Adrenal gland (tissue), 5 donors: ENCODE measurements at regions not wholly inside any gene's neighbourhood (a gene's known extent, or its start where the extent isn't known, plus 50 kb on each side); places are given as distances from the start of the nearest gene placed in this dataset.

Experiments used
- POLR2A ChIP-seq, 2 donors: fragments of 450-650 bp; IDR thresholded peaks; one replicate each; pipeline ENCODE4 v1.6.1; 2017; ENCODE audit warnings: antibody characterized with exemption in 2 of 2, mild to moderate bottlenecking in 2 of 2, moderate library complexity in 1 of 2
- TF ChIP-seq, protein P1 (sequence below), 6 experiments: fragments of 450-650 bp in 4 of 6; fragments of 200-600 bp in 2 of 6; sonication (generic) in 1 of 6; IDR thresholded peaks; 1 replicate in 5 of 6; 2 replicates in 1 of 6; pipeline versions ENCODE4 v1.5.1 to v1.8.0; 2016 to 2021; ENCODE audit warnings: antibody characterized with exemption in 6 of 6, mild to moderate bottlenecking in 2 of 6, moderate library complexity in 1 of 6
- donor health status: DM: no; HTN: no; CAD: no.

DNA sequence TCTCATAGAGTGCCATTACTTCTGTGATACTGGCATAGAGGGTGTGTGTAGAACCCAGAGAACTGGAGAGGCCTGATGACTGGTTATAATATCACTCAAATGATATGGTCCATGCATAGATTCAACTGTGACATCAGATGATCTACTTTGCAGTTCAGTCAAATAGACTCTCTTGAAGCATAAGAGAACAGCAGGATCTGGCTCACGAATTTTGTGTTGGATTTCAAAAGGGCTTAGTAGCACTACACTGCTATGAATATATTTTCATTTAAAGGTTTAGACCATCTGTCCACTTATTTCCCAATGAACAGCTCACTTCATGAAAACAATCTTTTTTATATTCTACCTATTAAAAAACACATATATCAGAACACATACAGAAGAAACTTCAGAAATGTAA lies 119.7 kb downstream of the KIF2B start:
- TF ChIP-seq, protein P1, sequence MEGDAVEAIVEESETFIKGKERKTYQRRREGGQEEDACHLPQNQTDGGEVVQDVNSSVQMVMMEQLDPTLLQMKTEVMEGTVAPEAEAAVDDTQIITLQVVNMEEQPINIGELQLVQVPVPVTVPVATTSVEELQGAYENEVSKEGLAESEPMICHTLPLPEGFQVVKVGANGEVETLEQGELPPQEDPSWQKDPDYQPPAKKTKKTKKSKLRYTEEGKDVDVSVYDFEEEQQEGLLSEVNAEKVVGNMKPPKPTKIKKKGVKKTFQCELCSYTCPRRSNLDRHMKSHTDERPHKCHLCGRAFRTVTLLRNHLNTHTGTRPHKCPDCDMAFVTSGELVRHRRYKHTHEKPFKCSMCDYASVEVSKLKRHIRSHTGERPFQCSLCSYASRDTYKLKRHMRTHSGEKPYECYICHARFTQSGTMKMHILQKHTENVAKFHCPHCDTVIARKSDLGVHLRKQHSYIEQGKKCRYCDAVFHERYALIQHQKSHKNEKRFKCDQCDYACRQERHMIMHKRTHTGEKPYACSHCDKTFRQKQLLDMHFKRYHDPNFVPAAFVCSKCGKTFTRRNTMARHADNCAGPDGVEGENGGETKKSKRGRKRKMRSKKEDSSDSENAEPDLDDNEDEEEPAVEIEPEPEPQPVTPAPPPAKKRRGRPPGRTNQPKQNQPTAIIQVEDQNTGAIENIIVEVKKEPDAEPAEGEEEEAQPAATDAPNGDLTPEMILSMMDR (IDR thresholded peaks at IDR 0.05): no peak
- no peak for TF ChIP-seq POLR2A (IDR thresholded peaks at IDR 0.05)
